ENCODE measurements at regions not wholly inside any gene's neighbourhood (a gene's known extent, or its start where the extent isn't known, plus 50 kb on each side); places are given as distances from the start of the nearest gene placed in this dataset.
"Not testable (repeated sequence)": the region's sequence is repeated elsewhere in the genome, so short reads cannot be mapped to it uniquely, and the experiment has no call there.

DNA sequence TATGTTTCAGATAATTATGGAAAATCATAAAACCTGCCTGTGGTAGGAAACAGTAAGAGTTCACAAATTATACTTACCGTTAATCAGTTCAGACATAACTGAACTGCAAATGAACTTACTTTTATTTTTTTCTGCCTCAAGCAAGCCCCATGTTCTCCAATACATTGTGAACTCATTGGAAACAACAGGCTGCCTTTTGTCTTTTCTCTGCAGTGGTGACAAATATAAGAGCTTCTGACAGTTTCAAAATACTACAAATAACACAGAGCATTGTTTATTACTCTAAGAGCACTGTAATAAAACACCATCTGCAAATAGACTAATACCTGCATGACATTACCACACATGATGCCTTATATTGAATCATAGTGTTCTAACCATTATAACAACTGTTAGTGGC is 94.0 kb upstream of the CDCA7L start:
- Histone ChIP-seq H3K27me3 (ENCODE audit: insufficient read depth, low read length, poor library complexity) (no peaks in the 10 kb centered on the region), H3K23ac (ENCODE audit: low read length) (no peak overlapping the region), H3K4ac (ENCODE audit: low read depth, low read length) (no peak overlapping the region), H3K79me2 (ENCODE audit: control insufficient read depth, insufficient read depth, low read length) (no peaks in the 10 kb centered on the region), H3K4me3 (ENCODE audit: low read length) (no peak overlapping the region), H3K9ac (ENCODE audit: low read length) (no peak overlapping the region), H4K8ac (ENCODE audit: low read depth, low read length) (no peak overlapping the region), H3K36me3 (ENCODE audit: control insufficient read depth, insufficient read depth, low read length) (no peaks in the 10 kb centered on the region), H3K27ac (ENCODE audit: low read depth, low read length) (no peak overlapping the region), H3K18ac (ENCODE audit: low read length) (no peak overlapping the region), H3K4me2 (ENCODE audit: low read length) (no peak overlapping the region), H2BK120ac (ENCODE audit: low read depth, low read length) (no peak overlapping the region), H2BK15ac (replicated peaks; ENCODE audit: low read depth) (no peak overlapping the region), H2BK5ac (ENCODE audit: low read length) (no peak overlapping the region), H2AK5ac (ENCODE audit: low read length) (no peak overlapping the region), H3K79me1 (ENCODE audit: low read length) (no peaks in the 10 kb centered on the region), H4K5ac (ENCODE audit: low read length) (no peak overlapping the region), H3K56ac (ENCODE audit: low read length) (no peak overlapping the region), H3K4me1 (ENCODE audit: control insufficient read depth, low read depth, low read length) (no peaks in the 10 kb centered on the region)
- WGBS (ENCODE audit: extremely low coverage, insufficient coverage, low lambda C conversion rate): no CpG with 5 or more reads among the region's 1 CpG
- DNase-seq: no peak

DNA sequence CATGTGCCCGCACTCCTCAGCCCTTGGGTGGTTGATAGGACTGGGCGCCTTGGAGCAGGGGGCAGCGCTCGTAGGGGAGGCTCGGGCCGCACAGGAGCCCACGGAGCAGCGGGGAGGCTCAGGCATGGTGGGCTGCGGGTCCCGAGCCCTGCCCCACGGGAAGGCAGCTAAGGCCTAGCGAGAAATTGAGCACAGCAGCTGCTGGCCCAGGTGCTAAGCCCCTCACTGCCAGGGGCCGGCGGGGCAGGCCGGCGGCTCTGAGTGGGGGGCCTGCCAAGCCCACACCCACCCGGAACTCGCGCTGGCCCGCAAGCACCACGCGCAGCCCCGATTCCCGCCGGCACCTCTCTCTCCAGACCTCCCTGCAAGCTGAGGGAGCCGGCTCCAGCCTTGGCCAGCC is 86.7 kb upstream of the CDCA7L start:
- H2BK5ac ChIP-seq (ENCODE audit: low read length); DNase-seq; H3K4me3 ChIP-seq (ENCODE audit: low read length); H3K56ac ChIP-seq (ENCODE audit: low read length); H3K79me2 ChIP-seq (ENCODE audit: control insufficient read depth, insufficient read depth, low read length); H3K27me3 ChIP-seq (ENCODE audit: insufficient read depth, low read length, poor library complexity); H3K23ac ChIP-seq (ENCODE audit: low read length); H3K27ac ChIP-seq (ENCODE audit: low read depth, low read length); H3K36me3 ChIP-seq (ENCODE audit: control insufficient read depth, insufficient read depth, low read length); H4K5ac ChIP-seq (ENCODE audit: low read length); H2AK5ac ChIP-seq (ENCODE audit: low read length); H3K18ac ChIP-seq (ENCODE audit: low read length); H4K8ac ChIP-seq (ENCODE audit: low read depth, low read length); H3K4me2 ChIP-seq (ENCODE audit: low read length); H2BK120ac ChIP-seq (ENCODE audit: low read depth, low read length); H3K79me1 ChIP-seq (ENCODE audit: low read length); H3K4ac ChIP-seq (ENCODE audit: low read depth, low read length); H3K9ac ChIP-seq (ENCODE audit: low read length); H2BK15ac ChIP-seq (replicated peaks; ENCODE audit: low read depth); H3K4me1 ChIP-seq (ENCODE audit: control insufficient read depth, low read depth, low read length): not testable (repeated sequence)
- no CpG with 5 or more reads among the region's 26 CpGs for WGBS (ENCODE audit: extremely low coverage, insufficient coverage, low lambda C conversion rate)

DNA sequence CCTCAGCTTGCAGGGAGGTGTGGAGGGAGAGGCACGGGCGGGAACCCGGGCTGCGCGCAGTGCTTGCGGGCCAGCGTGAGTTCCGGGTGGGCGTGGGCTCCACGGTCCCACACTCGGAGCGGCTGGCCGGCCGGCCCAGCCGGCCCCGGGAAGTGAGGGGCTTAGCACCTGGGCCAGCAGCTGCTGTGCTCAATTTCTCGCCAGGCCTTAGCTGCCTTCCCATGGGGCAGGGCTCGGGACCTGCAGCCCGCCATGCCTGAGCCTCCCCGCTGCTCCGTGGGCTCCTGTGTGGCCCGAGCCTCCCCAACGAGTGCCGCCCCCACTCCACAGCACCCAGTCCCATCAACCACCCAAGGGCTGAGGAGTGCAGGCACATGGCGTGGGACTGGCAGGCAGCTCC is 83.0 kb upstream of the CDCA7L start:
- H3K23ac ChIP-seq (ENCODE audit: low read length); H3K18ac ChIP-seq (ENCODE audit: low read length); H2BK120ac ChIP-seq (ENCODE audit: low read depth, low read length); H2BK5ac ChIP-seq (ENCODE audit: low read length); H2BK15ac ChIP-seq (replicated peaks; ENCODE audit: low read depth); H3K79me1 ChIP-seq (ENCODE audit: low read length); H4K5ac ChIP-seq (ENCODE audit: low read length); H3K27me3 ChIP-seq (ENCODE audit: insufficient read depth, low read length, poor library complexity); H2AK5ac ChIP-seq (ENCODE audit: low read length); H4K8ac ChIP-seq (ENCODE audit: low read depth, low read length); H3K4me2 ChIP-seq (ENCODE audit: low read length); DNase-seq; H3K4ac ChIP-seq (ENCODE audit: low read depth, low read length); H3K4me3 ChIP-seq (ENCODE audit: low read length); H3K56ac ChIP-seq (ENCODE audit: low read length); H3K27ac ChIP-seq (ENCODE audit: low read depth, low read length); H3K4me1 ChIP-seq (ENCODE audit: control insufficient read depth, low read depth, low read length); H3K9ac ChIP-seq (ENCODE audit: low read length); H3K36me3 ChIP-seq (ENCODE audit: control insufficient read depth, insufficient read depth, low read length); H3K79me2 ChIP-seq (ENCODE audit: control insufficient read depth, insufficient read depth, low read length): not testable (repeated sequence)
- no CpG with 5 or more reads among the region's 25 CpGs for WGBS (ENCODE audit: extremely low coverage, insufficient coverage, low lambda C conversion rate)

DNA sequence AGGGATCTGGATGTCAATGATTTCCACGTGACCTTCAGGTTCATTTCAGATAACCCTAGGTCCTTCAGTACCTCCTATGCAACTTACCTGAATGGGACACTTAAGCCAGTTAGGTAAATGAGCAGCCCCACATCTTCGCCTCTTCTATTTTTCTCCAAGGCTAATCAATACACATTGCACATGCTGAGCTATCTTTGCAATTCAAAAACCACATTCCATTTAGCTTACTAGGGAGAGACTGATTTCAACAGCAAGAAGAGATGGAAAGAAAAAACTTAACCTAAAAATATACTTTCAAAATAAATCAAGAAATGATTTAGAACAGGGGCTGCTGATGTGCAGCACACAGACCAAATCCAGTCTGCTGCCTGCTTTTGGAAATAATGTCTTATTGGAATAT is 81.8 kb upstream of the CDCA7L start:
- Histone ChIP-seq H3K18ac (ENCODE audit: low read length) (no peak overlapping the region), H4K5ac (ENCODE audit: low read length) (no peak overlapping the region), H2BK120ac (ENCODE audit: low read depth, low read length) (no peak overlapping the region), H3K79me2 (ENCODE audit: control insufficient read depth, insufficient read depth, low read length) (no peaks in the 10 kb centered on the region), H3K27me3 (ENCODE audit: insufficient read depth, low read length, poor library complexity) (no peaks in the 10 kb centered on the region), H3K4me3 (ENCODE audit: low read length) (no peak overlapping the region), H3K27ac (ENCODE audit: low read depth, low read length) (no peak overlapping the region), H2BK5ac (ENCODE audit: low read length) (no peak overlapping the region), H3K36me3 (ENCODE audit: control insufficient read depth, insufficient read depth, low read length) (no peaks in the 10 kb centered on the region), H3K56ac (ENCODE audit: low read length) (no peak overlapping the region), H2BK15ac (replicated peaks; ENCODE audit: low read depth) (no peak overlapping the region), H3K4ac (ENCODE audit: low read depth, low read length) (no peak overlapping the region), H3K9ac (ENCODE audit: low read length) (no peak overlapping the region), H3K4me1 (ENCODE audit: control insufficient read depth, low read depth, low read length) (no peaks in the 10 kb centered on the region), H2AK5ac (ENCODE audit: low read length) (no peak overlapping the region), H3K4me2 (ENCODE audit: low read length) (no peak overlapping the region), H3K79me1 (ENCODE audit: low read length) (no peaks in the 10 kb centered on the region), H3K23ac (ENCODE audit: low read length) (no peak overlapping the region), H4K8ac (ENCODE audit: low read depth, low read length) (no peak overlapping the region)
- no peak for DNase-seq
- no CpG with 5 or more reads among the region's 2 CpGs for WGBS (ENCODE audit: extremely low coverage, insufficient coverage, low lambda C conversion rate)

DNA sequence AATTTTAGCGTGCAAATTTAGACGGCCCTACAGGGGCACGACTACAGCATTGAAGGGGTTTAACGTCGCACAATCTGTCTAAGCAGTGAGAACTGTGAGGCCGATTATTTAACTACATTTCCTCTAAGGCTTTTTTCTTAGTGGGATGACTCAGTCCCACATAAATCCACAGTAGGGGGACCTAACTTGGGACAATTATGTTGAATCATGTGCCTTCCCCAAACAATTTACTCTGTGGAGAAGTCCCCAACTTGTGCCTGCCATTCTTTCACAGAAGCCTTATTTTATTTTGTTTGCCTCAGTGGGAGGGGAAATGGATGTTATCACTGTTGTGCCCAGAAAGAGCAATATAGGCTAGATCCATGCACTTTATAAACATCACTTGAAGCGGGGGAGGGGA is 80.3 kb upstream of the CDCA7L start:
- H3K4ac ChIP-seq (ENCODE audit: low read depth, low read length): no peak overlapping the region
- H3K27me3 ChIP-seq (ENCODE audit: insufficient read depth, low read length, poor library complexity): no peaks in the 10 kb centered on the region
- H2AK5ac ChIP-seq (ENCODE audit: low read length): no peak overlapping the region
- H3K9ac ChIP-seq (ENCODE audit: low read length): no peak overlapping the region
- no peak overlapping the region for H4K8ac ChIP-seq (ENCODE audit: low read depth, low read length)
- H3K4me3 ChIP-seq (ENCODE audit: low read length): no peak overlapping the region
- H3K23ac ChIP-seq (ENCODE audit: low read length): no peak overlapping the region
- WGBS (ENCODE audit: extremely low coverage, insufficient coverage, low lambda C conversion rate): no CpG with 5 or more reads among the region's 7 CpGs
- no peak overlapping the region for H3K27ac ChIP-seq (ENCODE audit: low read depth, low read length)
- H3K79me1 ChIP-seq (ENCODE audit: low read length): no peaks in the 10 kb centered on the region
- no peak for DNase-seq
- no peak overlapping the region for H3K4me2 ChIP-seq (ENCODE audit: low read length)
- H3K56ac ChIP-seq (ENCODE audit: low read length): no peak overlapping the region
- H3K4me1 ChIP-seq (ENCODE audit: control insufficient read depth, low read depth, low read length): no peaks in the 10 kb centered on the region
- no peak overlapping the region for H2BK120ac ChIP-seq (ENCODE audit: low read depth, low read length)
- H2BK15ac ChIP-seq (replicated peaks; ENCODE audit: low read depth): no peak overlapping the region
- H2BK5ac ChIP-seq (ENCODE audit: low read length): no peak overlapping the region
- H3K79me2 ChIP-seq (ENCODE audit: control insufficient read depth, insufficient read depth, low read length): no peaks in the 10 kb centered on the region
- H3K18ac ChIP-seq (ENCODE audit: low read length): no peak overlapping the region
- no peak overlapping the region for H4K5ac ChIP-seq (ENCODE audit: low read length)
- no peaks in the 10 kb centered on the region for H3K36me3 ChIP-seq (ENCODE audit: control insufficient read depth, insufficient read depth, low read length)

DNA sequence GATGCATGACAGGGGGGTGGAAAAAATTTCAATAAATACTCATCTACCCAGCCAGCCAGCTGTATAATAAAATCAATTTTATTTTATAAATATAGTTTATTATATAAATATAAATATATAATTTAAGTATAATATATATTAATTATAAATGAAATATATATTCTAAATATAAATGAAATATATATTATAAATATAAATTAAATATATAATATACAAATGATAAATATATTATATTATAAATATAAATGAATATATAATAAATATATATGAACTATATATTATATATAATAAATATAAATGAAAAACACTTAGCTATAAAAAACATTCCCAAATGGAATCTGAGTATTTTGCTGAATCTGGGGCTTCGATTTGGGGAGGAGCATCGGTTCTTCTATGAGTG is 79.4 kb upstream of the CDCA7L start:
- Histone ChIP-seq H3K9ac (ENCODE audit: low read length) (no peak overlapping the region), H4K5ac (ENCODE audit: low read length) (no peak overlapping the region), H2BK120ac (ENCODE audit: low read depth, low read length) (no peak overlapping the region), H3K4me3 (ENCODE audit: low read length) (no peak overlapping the region), H3K18ac (ENCODE audit: low read length) (no peak overlapping the region), H4K8ac (ENCODE audit: low read depth, low read length) (no peak overlapping the region), H3K36me3 (ENCODE audit: control insufficient read depth, insufficient read depth, low read length) (no peaks in the 10 kb centered on the region), H2BK15ac (replicated peaks; ENCODE audit: low read depth) (no peak overlapping the region), H3K79me1 (ENCODE audit: low read length) (no peaks in the 10 kb centered on the region), H2AK5ac (ENCODE audit: low read length) (no peak overlapping the region), H2BK5ac (ENCODE audit: low read length) (no peak overlapping the region), H3K4me2 (ENCODE audit: low read length) (no peak overlapping the region), H3K27ac (ENCODE audit: low read depth, low read length) (no peak overlapping the region), H3K79me2 (ENCODE audit: control insufficient read depth, insufficient read depth, low read length) (no peaks in the 10 kb centered on the region), H3K4ac (ENCODE audit: low read depth, low read length) (no peak overlapping the region), H3K27me3 (ENCODE audit: insufficient read depth, low read length, poor library complexity) (no peaks in the 10 kb centered on the region), H3K56ac (ENCODE audit: low read length) (no peak overlapping the region), H3K23ac (ENCODE audit: low read length) (no peak overlapping the region), H3K4me1 (ENCODE audit: control insufficient read depth, low read depth, low read length) (no peaks in the 10 kb centered on the region)
- no peak for DNase-seq
- WGBS (ENCODE audit: extremely low coverage, insufficient coverage, low lambda C conversion rate): no CpG with 5 or more reads among the region's 2 CpGs
